ENCODE measurements at regions not wholly inside any gene's neighbourhood (a gene's known extent, or its start where the extent isn't known, plus 50 kb on each side); places are given as distances from the start of the nearest gene placed in this dataset.
"Not testable (repeated sequence)": the region's sequence is repeated elsewhere in the genome, so short reads cannot be mapped to it uniquely, and the experiment has no call there.

DNA sequence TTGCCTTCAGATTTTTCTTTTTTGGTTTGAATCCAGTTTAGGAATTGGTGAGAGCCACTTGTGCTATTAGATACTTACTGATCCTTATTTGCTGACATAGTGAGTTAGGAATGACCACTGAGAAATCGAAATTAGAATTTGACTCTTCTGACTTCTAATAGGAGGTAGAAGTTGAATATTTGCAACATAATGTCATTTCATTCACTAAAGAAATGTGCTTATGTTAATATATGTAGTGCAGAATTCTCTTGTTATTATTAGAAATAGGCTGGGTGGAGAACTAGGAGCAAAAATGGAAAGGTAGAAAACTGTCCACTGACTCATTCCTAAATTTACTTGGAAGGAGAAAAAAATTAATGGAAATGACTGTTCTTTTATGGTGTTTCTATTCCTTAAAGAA is 538.2 kb upstream of the SGO1 start:
- no peak for DNase-seq

DNA sequence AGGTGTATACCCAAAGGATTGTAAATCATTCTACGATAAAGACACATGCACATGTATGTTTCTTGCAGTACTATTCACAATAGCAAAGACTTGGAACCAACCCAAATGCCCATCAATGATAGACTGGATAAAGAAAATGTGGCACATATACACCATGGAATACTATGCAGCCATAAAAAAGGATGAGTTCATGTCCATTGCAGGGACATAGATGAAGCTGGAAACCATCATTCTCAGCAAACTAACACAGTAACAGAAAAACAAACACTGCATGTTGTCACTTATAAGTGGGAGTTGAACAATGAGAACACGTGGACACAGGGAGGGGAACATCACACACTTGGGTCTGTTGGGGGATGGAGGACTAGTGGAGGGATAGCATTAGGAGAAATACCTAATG is 530.4 kb upstream of the SGO1 start:
- DNase-seq: not testable (repeated sequence)

DNA sequence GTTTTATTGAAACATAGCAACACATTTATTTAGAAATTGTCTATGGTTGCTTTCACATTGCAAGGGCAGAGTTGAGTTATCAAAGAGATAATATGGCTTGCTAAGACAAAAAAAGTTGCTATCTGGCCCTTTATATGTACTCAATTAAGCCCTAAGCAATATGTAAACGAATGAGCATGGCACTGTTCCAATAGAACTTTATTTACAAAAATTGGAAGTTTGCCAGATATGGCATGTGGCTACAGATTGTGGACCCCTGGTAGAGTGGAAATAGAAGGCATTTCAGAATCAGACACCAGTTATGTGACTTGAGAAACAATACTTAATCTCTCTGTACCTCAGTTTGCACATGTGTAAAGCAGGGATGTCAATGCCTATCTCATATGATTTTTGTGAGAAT is 515.6 kb upstream of the SGO1 start:
- no peak for DNase-seq

DNA sequence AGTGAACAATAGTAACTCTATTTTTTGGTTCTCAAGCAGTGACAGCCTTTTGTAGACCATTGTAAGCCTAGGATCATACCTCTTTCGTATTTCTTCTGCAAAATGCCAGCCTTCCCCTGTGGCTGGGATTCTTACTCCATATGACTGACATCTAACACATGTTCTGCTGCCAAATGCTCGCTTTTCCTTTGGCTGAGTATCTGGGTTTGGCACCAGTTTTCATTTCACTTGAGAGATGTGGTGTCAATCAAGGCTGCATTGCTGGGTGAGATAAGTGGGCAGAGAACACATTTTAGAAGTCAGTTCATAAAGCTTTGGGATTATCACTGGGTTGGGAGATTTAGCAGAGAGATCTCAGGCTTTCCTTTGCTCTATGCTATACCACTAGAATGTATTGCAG is 514.7 kb upstream of the SGO1 start:
- no peak for DNase-seq

DNA sequence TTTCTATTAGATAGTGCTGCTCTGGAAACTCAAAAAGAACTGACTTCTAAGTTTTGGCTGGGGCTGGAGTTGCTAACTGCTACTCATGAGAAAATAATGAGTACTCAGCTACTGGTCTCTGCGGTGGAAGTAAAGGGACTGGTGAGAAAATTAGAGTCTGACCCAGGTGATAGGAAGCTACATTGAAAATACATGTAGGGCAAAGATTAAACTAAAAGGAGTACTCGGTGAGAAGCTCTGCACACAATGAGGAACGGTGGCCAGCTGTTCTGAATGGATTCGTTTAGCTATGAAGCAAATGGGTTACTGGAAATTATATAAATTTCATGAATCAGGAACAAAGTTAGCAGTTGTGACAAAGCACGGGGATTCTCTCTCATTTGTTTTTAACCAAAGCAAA is 512.9 kb upstream of the SGO1 start:
- no peak for DNase-seq

DNA sequence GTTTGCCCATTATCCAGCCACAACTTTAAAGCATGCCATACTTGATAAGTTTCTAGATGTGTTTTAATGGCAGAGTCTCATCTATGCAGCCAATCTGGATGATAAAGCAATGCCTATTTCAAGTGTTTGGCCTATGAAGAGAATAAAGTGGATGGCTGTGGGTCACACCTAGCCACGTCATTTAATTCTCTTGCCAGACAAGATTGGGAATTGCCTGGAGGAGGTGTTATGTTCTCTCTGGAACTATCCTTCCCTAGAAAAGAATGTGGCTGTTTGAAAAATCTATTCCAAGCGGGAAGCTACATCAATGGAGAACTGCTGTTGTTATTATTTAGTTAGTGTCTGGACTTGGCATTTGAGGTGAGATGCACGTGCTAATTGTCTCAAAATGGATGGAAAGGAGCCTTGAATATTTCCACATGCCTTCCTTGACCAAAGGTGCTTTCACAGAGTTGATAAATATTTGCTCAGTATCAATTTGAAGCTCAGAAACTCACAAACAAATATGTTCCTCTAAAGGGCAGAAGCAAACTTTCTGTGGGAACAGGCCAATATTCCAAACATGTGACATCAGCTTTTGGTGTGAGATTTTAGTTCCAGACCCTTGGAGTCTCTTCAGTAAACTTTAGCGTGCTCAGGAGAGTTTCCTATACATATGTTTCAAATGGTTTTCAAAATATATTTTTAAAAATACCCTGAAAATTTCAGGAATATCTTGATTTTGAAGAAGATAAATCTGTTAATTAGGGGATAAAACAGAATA is 510.6 kb upstream of the SGO1 start:
- DNase-seq: no peak

DNA sequence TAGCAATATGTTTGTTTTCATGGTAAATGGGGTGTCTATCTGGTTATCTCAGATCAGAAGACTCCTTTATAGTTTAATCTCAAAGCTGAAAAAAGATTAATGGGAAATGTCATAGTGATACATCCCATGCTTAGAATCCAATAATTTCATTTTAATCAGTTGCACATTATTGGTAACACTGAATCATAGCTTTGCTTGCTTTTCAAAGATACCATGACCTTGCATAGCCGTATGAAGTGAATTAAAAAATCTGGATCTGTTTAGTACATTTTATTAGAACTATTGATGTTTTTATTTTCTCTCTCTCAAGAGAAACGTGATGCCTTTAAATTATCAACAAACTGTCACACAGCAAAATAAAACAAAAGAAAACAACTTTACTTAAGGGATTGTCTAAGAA is 506.7 kb upstream of the SGO1 start:
- DNase-seq: no peak

DNA sequence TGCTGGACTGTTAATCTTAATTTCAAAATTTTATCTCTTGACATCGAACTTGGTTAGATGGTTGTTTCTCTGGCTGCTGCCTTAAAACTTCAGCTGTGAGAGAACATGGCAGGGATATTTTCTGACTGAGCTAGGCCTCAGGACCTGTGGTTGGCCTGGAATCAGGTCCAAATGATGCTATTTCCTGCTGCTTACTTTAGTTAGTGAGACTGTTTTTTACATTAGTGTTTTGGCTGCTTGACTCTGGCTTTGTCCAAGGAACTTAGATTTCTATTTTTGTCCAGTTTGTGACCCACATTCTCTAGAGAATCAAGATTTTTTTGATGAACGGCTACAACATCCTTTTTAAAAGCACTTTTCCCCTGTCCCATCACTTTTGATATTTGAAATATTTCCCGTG is 497.9 kb upstream of the SGO1 start:
- DNase-seq: no peak

DNA sequence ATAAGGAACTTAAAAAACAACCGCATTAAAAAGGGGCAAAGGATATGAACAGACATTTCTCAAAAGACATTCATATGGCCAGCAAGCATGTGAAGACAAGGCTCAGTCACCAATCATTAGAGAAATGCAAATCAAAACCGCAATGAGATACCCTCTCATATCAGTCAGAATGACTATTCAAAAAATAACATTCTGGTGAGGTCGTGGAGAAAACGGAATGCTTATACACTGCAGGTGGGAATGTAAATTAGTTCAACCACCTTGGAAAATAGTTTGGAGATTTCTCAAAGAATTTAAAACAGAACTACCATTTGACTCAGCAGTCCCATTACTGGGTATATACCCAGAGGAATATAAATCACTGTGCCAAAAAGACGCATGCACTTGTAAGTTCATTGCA is 496.6 kb upstream of the SGO1 start:
- DNase-seq: no peak

DNA sequence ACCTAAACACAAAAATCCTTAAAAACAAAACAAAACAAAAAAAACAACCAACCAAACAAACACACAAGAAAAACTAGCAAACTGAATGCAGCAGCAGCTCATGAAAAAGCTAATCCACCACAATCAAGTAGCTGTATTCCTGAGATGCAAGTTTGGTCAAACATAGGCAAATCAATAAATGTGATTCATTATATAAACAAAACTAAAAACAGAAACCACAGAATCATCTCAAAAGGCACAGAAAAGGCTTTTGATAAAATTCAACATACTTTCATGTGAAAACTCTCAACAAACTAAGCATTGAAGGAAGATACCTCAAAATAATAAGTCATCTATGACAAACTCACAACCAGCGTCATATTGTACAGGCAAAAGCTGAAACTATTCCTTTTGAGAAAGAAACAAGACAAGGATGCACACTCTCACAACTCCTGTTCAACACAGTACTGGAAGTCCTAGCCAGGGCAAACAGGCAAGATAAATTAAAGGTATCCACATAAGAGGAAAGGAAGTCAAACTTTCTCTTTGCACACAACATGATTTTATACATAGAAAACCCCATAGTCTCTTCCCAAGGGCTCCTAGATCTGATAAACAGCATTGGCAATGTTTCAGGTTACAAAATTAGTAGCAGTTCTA is 495.1 kb upstream of the SGO1 start:
- DNase-seq: no peak

DNA sequence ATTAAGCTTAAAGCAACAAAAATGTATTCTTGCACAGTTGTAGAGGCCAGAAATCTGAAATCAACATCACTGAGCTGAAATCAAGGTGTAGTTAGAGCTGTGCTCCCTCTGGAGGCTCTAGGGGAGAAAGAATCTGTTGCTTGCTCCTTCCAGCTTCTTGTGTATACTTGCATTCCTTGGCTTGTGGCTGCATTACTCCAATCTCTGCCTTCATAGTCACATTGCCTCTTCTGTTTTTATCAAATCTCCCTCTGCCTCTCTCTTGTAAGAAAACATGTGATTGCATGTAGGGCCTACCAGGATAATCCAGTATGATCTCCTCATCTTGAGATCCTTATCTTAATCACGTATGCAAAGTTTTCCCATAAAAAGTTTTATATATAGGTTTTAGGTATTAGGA is 487.9 kb upstream of the SGO1 start:
- DNase-seq: no peak

DNA sequence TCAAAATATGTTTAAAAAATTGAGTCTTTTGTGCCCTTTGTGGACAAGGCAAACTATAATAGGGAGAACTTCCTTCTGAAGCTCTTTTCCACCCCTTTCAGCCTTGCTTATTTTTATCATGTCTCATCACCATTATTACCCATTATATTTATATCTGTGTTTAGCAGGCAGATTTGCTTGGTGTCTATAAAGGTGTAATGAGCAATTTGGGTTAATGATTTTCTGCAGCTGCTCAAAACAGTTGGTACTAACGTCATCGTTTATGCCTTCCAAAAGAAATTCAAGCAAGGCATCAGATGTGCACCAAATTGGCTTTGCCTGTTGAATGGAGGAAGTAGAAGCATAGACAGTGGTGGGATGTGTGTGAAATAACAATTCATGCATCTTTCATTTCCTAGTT is 483.7 kb upstream of the SGO1 start:
- DNase-seq: no peak

DNA sequence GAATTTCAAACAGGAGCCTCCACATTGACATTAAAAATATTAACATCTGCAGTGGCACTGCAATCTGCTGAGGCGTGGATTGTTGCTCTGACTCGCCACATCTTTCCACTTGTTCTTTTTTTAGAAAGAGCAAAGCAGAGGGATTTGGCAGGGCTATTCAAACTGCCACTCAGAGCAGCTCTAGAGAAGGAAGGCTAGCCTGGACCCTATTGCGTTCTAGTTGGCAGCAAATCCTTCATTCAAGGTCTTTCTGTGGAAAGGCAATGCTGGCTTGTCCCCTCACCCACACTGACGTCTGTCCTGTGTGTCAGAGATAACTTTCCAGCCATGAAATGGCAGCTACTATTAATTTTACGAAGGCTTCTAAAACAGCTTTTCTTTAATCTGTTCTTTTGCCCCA is 483.2 kb upstream of the SGO1 start:
- no peak for DNase-seq

DNA sequence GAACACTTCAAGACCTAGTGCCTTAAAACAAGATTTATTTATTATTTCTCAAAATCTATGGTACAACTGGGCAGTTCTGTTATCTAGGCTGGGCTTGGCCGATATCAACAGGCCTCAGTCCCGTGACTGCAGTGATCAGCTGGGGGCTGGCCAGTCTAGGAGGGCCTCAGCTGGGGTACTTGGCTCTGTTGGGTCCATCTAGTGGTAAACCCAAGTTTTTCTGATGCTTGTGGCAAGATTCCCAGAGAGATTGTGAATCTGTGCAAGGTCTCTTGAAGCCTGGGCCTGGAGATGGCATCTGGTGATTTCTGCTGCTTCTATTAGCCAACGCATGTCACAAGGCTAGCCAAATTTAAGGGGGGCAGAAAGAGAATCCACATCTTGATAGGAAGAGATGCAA is 482.4 kb upstream of the SGO1 start:
- DNase-seq: no peak

DNA sequence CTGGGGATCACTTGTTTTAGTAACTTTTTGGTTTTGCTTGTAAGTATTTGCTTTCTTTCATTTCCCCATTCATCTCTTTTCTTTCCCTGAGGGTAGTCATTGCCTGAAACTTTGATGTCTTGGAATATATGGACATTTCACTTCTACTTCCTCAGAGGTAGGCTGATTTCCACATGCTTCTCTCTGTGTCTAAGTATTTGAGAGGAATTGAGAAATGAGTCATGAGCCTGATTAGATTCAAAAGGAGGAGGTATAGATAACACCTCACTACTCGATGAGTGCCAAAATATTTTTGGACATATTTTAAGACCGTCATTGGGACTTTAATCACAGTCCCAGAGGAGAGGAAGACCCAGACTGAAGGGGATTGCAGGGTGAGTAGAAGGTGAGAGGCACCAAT is 480.1 kb upstream of the SGO1 start:
- no peak for DNase-seq

DNA sequence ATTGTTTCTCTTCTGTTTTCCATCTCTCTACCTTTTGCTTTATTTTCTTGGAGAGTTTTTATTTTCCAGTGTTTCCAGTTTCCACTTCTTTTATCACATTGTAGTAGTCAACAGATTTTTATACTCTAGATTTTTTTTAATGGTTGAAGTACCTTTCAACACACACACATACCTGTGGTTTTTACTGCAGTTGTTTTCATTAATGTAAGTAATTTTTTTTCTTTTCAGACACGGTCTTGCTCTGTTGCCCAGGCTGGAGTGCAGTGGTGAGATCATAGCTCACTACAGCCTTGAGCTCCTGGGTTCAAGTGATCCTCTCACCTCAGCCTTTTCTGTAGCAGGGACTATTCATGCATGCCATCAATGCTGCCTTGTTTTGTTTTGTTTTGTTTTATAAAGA is 472.5 kb upstream of the SGO1 start:
- no peak for DNase-seq

DNA sequence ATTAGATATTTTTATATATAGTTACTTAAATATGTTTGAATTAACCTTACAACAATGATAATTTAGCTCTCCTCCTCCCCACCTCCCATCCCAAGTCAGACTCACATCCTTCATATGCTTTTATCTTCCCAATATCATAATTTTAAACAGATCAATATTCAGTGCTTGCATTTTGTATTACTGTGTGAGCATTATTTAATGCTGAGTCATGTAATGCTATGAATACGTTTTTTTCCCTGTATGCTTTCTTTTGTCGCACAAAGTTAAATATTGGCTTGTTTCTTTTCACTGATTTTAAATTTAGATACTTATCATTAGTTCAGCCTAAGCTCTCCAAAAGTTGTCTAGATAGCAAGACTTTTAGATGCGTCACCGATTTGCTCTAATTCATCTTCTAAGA is 471.6 kb upstream of the SGO1 start:
- no peak for DNase-seq

DNA sequence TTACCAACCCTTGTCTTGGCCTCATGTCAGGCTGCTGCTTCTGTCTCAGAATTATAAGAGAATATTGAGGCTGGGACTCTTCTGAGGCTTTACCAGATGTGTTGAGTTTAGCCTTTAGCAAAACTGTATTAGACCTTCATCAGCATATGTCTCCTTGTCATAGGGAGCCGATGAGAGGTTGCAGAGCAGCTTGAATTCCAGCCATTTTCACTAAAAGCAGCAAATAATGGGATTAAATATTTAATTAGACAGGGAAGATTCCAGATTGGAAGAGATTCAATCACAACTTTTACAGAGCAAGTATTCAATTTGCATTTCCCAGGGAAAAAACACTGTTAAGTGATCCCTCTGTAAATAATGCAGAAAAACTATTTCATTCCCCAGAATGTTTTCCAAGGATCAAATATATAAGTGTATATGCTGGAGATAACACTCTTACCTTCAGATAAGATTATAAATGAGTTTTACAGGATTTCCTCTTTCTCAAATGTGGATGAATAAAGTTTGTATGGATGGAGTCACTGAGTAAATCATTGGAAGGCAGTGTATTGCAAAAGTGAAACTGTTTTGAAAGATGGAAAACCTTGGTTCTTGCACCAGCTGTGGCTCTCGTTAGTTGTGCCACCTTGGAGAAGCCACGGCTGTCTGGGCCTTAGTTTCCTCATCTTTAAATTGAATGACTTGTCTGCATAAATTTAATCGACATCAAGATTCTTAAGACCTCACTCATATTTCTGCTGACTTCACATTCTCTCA is 466.4 kb upstream of the SGO1 start:
- DNase-seq: no peak

DNA sequence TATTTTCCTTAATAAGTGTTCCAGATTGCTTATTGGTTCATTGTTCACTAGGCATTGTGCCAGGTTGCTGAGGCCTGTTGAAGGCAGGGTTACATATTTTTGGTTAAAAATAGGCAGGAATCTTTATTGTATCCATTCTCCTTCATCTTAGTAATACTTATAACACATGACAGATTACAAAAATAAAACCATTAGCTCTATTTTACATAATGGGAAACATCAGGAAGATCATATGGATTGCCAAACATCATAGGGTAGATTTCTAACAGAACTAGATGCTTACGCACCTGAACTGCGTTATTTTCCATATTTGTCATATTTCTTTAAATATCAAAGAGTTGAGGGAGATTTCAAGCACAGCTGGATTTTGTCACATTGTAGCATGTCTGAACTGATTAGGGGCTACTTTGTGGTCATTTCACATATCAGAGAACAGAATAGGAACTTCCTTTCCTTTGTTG is 462.9 kb upstream of the SGO1 start:
- no peak for DNase-seq

DNA sequence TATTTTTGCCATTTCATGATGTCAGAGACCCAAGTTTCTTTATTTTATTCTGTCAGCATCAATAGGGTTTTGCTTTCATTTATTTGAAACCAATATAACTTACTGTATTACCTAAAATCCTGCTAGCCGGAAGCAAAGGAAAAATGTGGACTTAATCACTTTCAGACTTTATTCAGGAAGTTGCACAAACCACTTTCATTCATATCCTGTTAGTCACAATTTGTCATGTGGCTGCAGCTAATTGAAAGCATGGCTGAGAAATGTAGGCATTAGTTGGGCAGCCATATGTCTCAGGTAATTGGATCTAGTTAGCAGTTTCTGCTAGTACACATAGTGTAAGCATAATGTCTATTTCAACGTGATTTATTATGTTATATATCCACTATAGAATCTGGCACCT is 462.3 kb upstream of the SGO1 start:
- DNase-seq: no peak

DNA sequence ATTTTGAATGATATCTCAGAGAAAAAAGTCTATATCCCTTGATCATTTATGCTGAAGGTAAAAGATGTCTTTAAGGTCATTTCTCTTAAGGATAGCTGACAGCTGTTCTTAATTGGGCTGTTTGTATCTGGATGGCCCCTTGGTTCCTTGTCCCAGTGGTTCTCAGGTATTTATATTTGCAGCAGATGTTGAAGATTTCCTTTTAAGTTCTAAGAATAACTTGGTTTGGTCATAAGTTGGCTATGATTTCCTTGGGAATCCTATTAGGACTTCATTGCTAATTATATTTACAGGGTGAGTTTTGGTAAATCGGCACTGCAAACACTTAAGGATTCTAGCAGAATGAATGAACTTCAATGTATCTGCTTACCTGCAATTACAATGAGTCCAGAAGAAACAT is 460.4 kb upstream of the SGO1 start:
- DNase-seq: no peak

DNA sequence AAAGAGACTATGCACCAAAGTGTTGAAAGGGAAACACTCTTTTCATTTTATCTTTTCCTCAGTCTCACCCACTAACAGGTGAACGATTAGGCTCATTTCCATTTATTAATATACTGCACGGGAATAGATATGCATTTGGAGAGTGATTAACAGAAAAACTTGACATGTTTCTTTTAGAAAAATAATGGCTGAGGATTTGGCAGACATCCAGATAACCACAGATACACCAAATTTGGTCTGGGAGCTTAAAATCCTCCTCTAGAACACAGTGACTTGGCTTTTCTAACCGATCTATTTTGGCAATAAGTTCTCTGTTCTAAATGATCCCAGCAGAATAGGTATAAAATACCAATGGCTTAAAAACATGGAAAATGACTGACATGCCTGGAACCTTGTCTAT is 459.3 kb upstream of the SGO1 start:
- no peak for DNase-seq

DNA sequence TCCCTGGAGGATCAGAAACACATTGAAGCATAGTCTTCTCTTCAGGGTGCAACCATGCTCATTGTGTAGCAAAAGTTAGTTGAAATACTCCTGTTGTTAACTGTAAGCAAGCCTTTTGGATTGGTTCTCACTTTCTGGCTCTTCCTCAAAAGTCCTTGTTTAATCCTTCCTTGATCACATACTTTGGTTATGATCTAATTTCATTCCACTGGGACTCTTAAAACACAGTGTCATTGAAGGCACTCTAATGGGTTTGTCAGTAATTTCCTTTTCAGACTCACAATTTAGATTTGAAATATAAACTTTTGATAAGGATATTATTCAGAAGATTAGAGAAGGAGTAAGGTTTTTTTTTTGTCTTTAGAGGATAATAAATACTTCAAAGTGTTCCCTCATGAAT is 451.7 kb upstream of the SGO1 start:
- no peak for DNase-seq

DNA sequence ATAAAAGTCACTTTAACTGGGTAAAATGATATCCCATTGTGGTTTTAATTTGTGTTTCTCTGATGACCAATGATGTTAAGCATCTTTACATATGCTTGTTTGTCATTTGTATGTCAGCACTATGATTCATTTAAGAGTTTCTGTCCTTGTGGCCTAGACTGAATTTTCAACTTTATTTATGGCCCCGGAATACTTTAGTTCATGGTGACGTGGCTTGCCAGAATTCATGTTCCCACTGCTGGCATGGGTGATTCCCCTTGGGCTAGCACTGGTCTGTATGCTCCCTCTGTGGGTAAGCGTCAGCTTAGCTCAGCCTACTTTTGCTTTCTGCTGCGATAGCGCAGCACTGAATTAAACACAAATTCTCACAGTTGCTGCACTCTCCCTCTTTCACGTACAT is 436.3 kb upstream of the SGO1 start:
- no peak for DNase-seq
